Naive thymus-derived CD4-positive, alpha-beta T cell (primary cell): ENCODE measurements at regions not wholly inside any gene's neighbourhood (a gene's known extent, or its start where the extent isn't known, plus 50 kb on each side); places are given as distances from the start of the nearest gene placed in this dataset.

Experiments used
- ATAC-seq: fragments of 150-1000 bp; cut with Tn5 transposase; 2 replicates; pipeline ENCODE4 v1.10.0; 2021; ENCODE audit warnings: mild to moderate bottlenecking, moderate library complexity
- CTCF ChIA-PET: fragments of 350-600 bp; sonication (Branson Sonifier 250); formaldehyde crosslinking; loops from one replicate; lab custom pipeline; 2021; ENCODE audit warnings: antibody characterized with exemption; lab: Charles Lee
- POLR2A ChIA-PET: fragments of 350-600 bp; sonication (Branson Sonifier 250); formaldehyde crosslinking; loops from one replicate; lab custom pipeline; 2021; ENCODE audit warnings: antibody characterized with exemption, inconsistent platforms; lab: Charles Lee
- DNase-seq, 9 donors: peaks; one replicate each; pipeline versions ENCODE4 v3.0.0 to v3.0.0-alpha.2; 2020 to 2022; ENCODE audit warnings: mixed read lengths in 1 of 9
- H3K27ac ChIP-seq: one replicate; pipeline ENCODE4 v1.7.0; 2013; ENCODE audit warnings: mild to moderate bottlenecking, low read depth, low read length, moderate library complexity
- H3K27me3 ChIP-seq, 2 donors: one replicate each; pipeline ENCODE4 v1.7.0; 2013; ENCODE audit warnings: low read length in 2 of 2, mild to moderate bottlenecking in 2 of 2, moderate library complexity in 2 of 2; ENCODE audit not compliant: control insufficient read depth in 2 of 2, insufficient read depth in 2 of 2
- H3K36me3 ChIP-seq, 3 experiments: 1 replicate in 2 of 3; 2 replicates in 1 of 3; pipeline ENCODE4 v1.7.0; 2013; ENCODE audit warnings: low read length in 3 of 3, mild to moderate bottlenecking in 3 of 3, moderate library complexity in 1 of 3; ENCODE audit not compliant: insufficient read depth in 3 of 3, control insufficient read depth in 2 of 3
- H3K4me1 ChIP-seq, 2 donors: one replicate each; pipeline ENCODE4 v1.7.0; 2013; ENCODE audit warnings: low read length in 2 of 2, mild to moderate bottlenecking in 2 of 2, moderate library complexity in 1 of 2; ENCODE audit not compliant: control insufficient read depth in 2 of 2, insufficient read depth in 2 of 2
- H3K4me3 ChIP-seq: 2 replicates; pipeline ENCODE4 v1.7.0; 2013; ENCODE audit warnings: mild to moderate bottlenecking, low read length
- H3K9me3 ChIP-seq, 3 experiments: 1 replicate in 2 of 3; 2 replicates in 1 of 3; pipeline ENCODE4 v1.7.0; 2013; ENCODE audit warnings: low read length in 3 of 3; ENCODE audit not compliant: control insufficient read depth in 2 of 3
- H3K27ac Mint-ChIP-seq, 9 donors: one replicate each; pipeline ENCODE4 v1.8.0; 2020 to 2022; ENCODE audit warnings: mixed read lengths in 9 of 9, mild to moderate bottlenecking in 8 of 9, moderate library complexity in 5 of 9, inconsistent platforms in 2 of 9
- H3K27me3 Mint-ChIP-seq, 5 donors: one replicate each; pipeline ENCODE4 v1.8.0; 2021 to 2022; ENCODE audit warnings: mixed read lengths in 5 of 5, mild to moderate bottlenecking in 1 of 5
- H3K36me3 Mint-ChIP-seq, 5 donors: one replicate each; pipeline ENCODE4 v1.8.0; 2020 to 2022; ENCODE audit warnings: mixed read lengths in 5 of 5, mild to moderate bottlenecking in 3 of 5, inconsistent platforms in 1 of 5
- H3K4me1 Mint-ChIP-seq, 7 donors: one replicate each; pipeline ENCODE4 v1.8.0; 2020 to 2022; ENCODE audit warnings: mixed read lengths in 7 of 7, mild to moderate bottlenecking in 3 of 7, inconsistent platforms in 1 of 7
- H3K4me3 Mint-ChIP-seq, 10 donors: one replicate each; pipeline ENCODE4 v1.8.0; 2020 to 2022; ENCODE audit warnings: mild to moderate bottlenecking in 10 of 10, mixed read lengths in 10 of 10, moderate library complexity in 6 of 10, inconsistent platforms in 2 of 10
- H3K9me3 Mint-ChIP-seq, 11 donors: one replicate each; pipeline ENCODE4 v1.8.0; 2020 to 2022; ENCODE audit warnings: mixed read lengths in 11 of 11, mild to moderate bottlenecking in 4 of 11, inconsistent platforms in 1 of 11, moderate library complexity in 1 of 11
- intact Hi-C, 2 donors: fragments of 100-400 bp; cut with micrococcal nuclease; formaldehyde crosslinking; loops; one replicate each; pipeline ENCODE4 v1.15.1; 2023

DNA sequence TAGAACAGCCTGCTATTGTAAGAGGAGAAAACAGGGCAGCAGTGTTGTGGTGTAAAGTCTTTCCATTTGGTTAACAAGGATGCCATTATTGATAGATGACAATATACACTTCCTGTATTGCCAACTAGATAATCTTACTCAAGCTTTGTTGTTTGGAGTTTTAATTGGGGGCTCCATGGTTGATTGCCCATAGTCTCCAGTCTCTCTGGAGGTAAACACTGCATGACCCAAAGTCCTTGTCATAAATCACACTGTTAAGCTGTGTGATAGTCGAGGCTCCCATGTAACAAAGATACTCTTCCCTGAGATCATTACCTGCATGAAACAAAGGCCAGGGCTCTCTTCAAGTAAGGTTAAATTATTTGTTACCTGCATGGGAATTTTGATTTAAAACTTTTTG lies 394.6 kb downstream of the C4orf33 start:
- Mint-ChIP-seq H3K4me3 (no peak overlapping the region), H3K36me3 (no peaks in the 10 kb centered on the region), H3K27ac (no peak overlapping the region), H3K9me3 (peaks cover 0 to 8% (median 0%) of the 10 kb centered on the region in 11 donors), H3K27me3 (no peaks in the 10 kb centered on the region), H3K4me1 (no peaks in the 10 kb centered on the region)
- H3K9me3 ChIP-seq = no peaks in the 10 kb centered on the region
- H3K4me3 ChIP-seq = no peak overlapping the region
- H3K27me3 ChIP-seq = no peaks in the 10 kb centered on the region
- no peaks in the 10 kb centered on the region for H3K36me3 ChIP-seq
- ChIA-PET CTCF (no interaction called here), POLR2A (no interaction called here)
- no peak for DNase-seq
- intact Hi-C loops = no loop called here
- H3K27ac ChIP-seq = no peak overlapping the region
- H3K4me1 ChIP-seq = no peaks in the 10 kb centered on the region
- no peak for ATAC-seq

DNA sequence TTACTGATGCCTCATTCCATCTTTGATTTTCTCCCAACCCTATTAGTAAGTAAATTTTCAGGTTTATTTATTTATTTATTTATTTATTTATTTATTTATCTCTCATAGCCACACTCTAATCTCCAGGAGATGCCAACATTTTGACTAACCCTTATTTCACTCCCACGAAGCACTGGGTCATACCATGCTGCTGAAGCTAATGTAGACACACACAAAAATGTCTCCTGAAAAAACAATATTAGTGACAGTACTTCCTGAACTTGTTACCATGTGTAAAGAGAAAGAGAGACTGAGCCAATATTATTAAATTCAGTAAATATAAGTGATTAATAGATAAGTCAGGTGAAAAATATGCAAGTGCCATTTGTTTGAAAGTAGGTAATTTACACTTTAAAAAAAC lies 402.7 kb downstream of the C4orf33 start:
- no peak overlapping the region for H3K4me3 ChIP-seq
- H3K36me3 Mint-ChIP-seq = no peaks in the 10 kb centered on the region
- peaks cover 0 to 8% (median 2%) of the 10 kb centered on the region in 11 donors for H3K9me3 Mint-ChIP-seq
- H3K27ac Mint-ChIP-seq = no peak overlapping the region
- no peaks in the 10 kb centered on the region for H3K4me1 Mint-ChIP-seq
- H3K27me3 ChIP-seq = no peaks in the 10 kb centered on the region
- H3K27me3 Mint-ChIP-seq = peaks cover 0 to 5% (median 3%) of the 10 kb centered on the region in 5 donors
- no peak for ATAC-seq
- intact Hi-C loops = no loop called here
- no peaks in the 10 kb centered on the region for H3K9me3 ChIP-seq
- no peak overlapping the region for H3K27ac ChIP-seq
- no peaks in the 10 kb centered on the region for H3K36me3 ChIP-seq
- DNase-seq = no peak
- ChIA-PET CTCF (no interaction called here), POLR2A (no interaction called here)
- H3K4me1 ChIP-seq = no peaks in the 10 kb centered on the region
- no peak overlapping the region for H3K4me3 Mint-ChIP-seq

DNA sequence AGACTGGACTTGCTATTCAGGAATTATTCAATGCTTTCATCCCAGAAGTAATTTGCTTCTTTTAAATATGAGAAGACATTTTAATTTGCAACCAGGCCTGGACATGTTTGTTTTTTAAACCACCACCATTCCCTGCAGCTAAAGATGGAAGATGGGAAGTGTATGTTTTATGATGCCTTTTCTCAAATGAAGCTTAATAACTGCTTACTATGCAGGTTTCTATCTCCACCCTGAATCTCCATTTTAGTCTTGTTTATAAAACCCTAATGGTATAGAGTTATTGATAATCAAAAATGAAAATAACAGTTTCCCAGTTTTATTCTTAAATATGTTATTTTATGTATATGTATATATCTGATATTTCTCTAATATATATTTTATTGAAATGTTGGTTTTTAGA lies 418.9 kb downstream of the C4orf33 start:
- H3K4me3 Mint-ChIP-seq = no peak overlapping the region
- peaks cover 0 to 7% (median 0%) of the 10 kb centered on the region in 11 donors for H3K9me3 Mint-ChIP-seq
- CTCF ChIA-PET = no interaction called here

DNA sequence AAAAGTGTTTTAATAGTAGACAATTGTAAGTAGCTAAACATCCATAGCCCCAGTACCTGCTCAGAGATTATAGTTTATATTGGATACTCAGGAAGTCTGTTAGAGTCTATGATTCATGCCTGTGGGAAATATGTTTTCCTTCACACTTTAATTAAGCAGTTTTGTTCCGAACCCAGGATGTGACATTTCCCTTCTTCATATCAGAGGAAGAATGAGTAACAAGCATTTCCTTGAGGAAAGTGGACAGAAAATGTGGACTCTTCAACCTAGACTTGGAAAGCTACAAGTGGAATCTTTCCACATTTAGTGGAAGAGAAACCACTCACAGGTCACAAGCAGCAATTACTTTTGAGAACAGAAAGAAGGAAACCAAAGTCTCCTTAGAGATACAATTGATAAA lies 419.4 kb downstream of the C4orf33 start:
- Mint-ChIP-seq H3K4me3 (no peak overlapping the region), H3K4me1 (no peaks in the 10 kb centered on the region), H3K27me3 (no peaks in the 10 kb centered on the region), H3K9me3 (peaks cover 0 to 7% (median 0%) of the 10 kb centered on the region in 11 donors), H3K36me3 (no peaks in the 10 kb centered on the region), H3K27ac (no peak overlapping the region)
- Histone ChIP-seq H3K27ac (no peak overlapping the region), H3K4me3 (no peak overlapping the region), H3K36me3 (no peaks in the 10 kb centered on the region), H3K4me1 (no peaks in the 10 kb centered on the region), H3K27me3 (no peaks in the 10 kb centered on the region), H3K9me3 (no peaks in the 10 kb centered on the region)
- ChIA-PET CTCF (no interaction called here), POLR2A (no interaction called here)
- ATAC-seq = no peak
- no peak for DNase-seq
- intact Hi-C loops = loop anchor here in 1 of 2 donors (2.0 kb wide), 1 partner anchor 53 kb away; no protein-coding TSS in a partner anchor

More for the DNA sequence above, 418.9 kb downstream of the C4orf33 start:
- intact Hi-C loops = loop anchor here in 1 of 2 donors (2.0 kb wide), 1 partner anchor 52 kb away; no protein-coding TSS in a partner anchor
- Histone ChIP-seq H3K27ac (no peak overlapping the region), H3K27me3 (no peaks in the 10 kb centered on the region), H3K4me1 (no peaks in the 10 kb centered on the region), H3K36me3 (no peaks in the 10 kb centered on the region), H3K4me3 (no peak overlapping the region), H3K9me3 (no peaks in the 10 kb centered on the region)
- Mint-ChIP-seq H3K36me3 (no peaks in the 10 kb centered on the region), H3K27me3 (no peaks in the 10 kb centered on the region), H3K4me1 (no peaks in the 10 kb centered on the region), H3K27ac (no peak overlapping the region)
- DNase-seq (no peak), ATAC-seq (no peak)
- POLR2A ChIA-PET = no interaction called here

GRCh38 chr4:129526812-129527211 lies 430.9 kb downstream of the C4orf33 start:
- Histone ChIP-seq H3K4me3 (no peak overlapping the region), H3K9me3 (no peaks in the 10 kb centered on the region), H3K4me1 (no peaks in the 10 kb centered on the region), H3K36me3 (no peaks in the 10 kb centered on the region), H3K27me3 (no peaks in the 10 kb centered on the region), H3K27ac (no peak overlapping the region)
- ChIA-PET POLR2A (no interaction called here), CTCF (no interaction called here)
- intact Hi-C loops = loop anchor here in 1 of 2 donors (1.0 kb wide), 1 partner anchor 114 kb away; no protein-coding TSS in a partner anchor
- Mint-ChIP-seq H3K4me3 (no peak overlapping the region), H3K9me3 (peaks cover 0 to 5% (median 0%) of the 10 kb centered on the region in 11 donors), H3K27me3 (no peaks in the 10 kb centered on the region), H3K27ac (no peak overlapping the region), H3K4me1 (no peaks in the 10 kb centered on the region), H3K36me3 (no peaks in the 10 kb centered on the region)
- DNase-seq (peak in 1 of 9 donors; percentile 13), ATAC-seq (no peak)

- H3K27me3 Mint-ChIP-seq = no peaks in the 10 kb centered on the region
- no peak for DNase-seq
- Histone ChIP-seq H3K36me3 (no peaks in the 10 kb centered on the region), H3K27ac (no peak overlapping the region), H3K4me3 (no peak overlapping the region), H3K9me3 (no peaks in the 10 kb centered on the region), H3K4me1 (no peaks in the 10 kb centered on the region), H3K27me3 (no peaks in the 10 kb centered on the region)
- intact Hi-C loops = no loop called here
- peaks cover 0 to 7% (median 0%) of the 10 kb centered on the region in 11 donors for H3K9me3 Mint-ChIP-seq
- ATAC-seq = no peak
- ChIA-PET POLR2A (no interaction called here), CTCF (no interaction called here)
- peaks cover 0 to 1% (median 0%) of the 10 kb centered on the region in 5 donors for H3K36me3 Mint-ChIP-seq
- peaks cover 0 to 7% (median 0%) of the 10 kb centered on the region in 7 donors for H3K4me1 Mint-ChIP-seq
- no peak overlapping the region for H3K27ac Mint-ChIP-seq
- H3K4me3 Mint-ChIP-seq = no peak overlapping the region
Measured at GRCh38 chr4:129531253-129531652, 435.3 kb downstream of the C4orf33 start.

DNA sequence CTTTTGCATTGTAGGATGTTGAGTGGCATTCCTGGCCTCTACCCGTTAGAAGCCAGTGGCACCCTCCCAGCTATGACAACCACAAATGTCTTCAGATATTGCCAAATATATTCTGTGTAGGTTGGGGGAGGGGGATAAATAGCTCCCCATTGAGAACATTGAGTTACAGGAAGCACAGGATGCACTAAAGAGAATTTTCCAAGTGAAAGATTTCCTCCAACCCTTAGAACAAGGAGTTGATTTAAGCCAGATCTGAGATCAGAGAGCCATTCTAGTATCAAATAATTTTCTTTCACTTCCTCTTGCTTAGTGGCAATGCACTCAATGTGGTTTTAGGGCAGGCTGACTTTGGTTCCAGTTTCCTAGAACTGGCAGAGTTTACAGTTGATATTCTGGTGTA lies 436.6 kb downstream of the C4orf33 start:
- Histone ChIP-seq H3K4me3 (no peak overlapping the region), H3K36me3 (no peaks in the 10 kb centered on the region), H3K27me3 (no peaks in the 10 kb centered on the region), H3K4me1 (no peaks in the 10 kb centered on the region), H3K9me3 (no peaks in the 10 kb centered on the region), H3K27ac (no peak overlapping the region)
- H3K9me3 Mint-ChIP-seq = peaks cover 0 to 7% (median 0%) of the 10 kb centered on the region in 11 donors
- H3K27ac Mint-ChIP-seq = no peak overlapping the region
- peak; percentile 57 for ATAC-seq
- ChIA-PET CTCF (no interaction called here), POLR2A (no interaction called here)
- DNase-seq = no peak
- H3K4me1 Mint-ChIP-seq = peaks cover 0 to 7% (median 0%) of the 10 kb centered on the region in 7 donors
- H3K4me3 Mint-ChIP-seq = peak overlapping the region in 1 of 10 donors; percentile 5
- H3K27me3 Mint-ChIP-seq = peaks cover 0 to 3% (median 0%) of the 10 kb centered on the region in 5 donors
- peaks cover 0 to 1% (median 0%) of the 10 kb centered on the region in 5 donors for H3K36me3 Mint-ChIP-seq
- intact Hi-C loops = no loop called here
